Tibial nerve (tissue), 4 donors: ENCODE measurements at regions not wholly inside any gene's neighbourhood (a gene's known extent, or its start where the extent isn't known, plus 50 kb on each side); places are given as distances from the start of the nearest gene placed in this dataset.

Experiments
- DNase-seq, 2 donors: peaks; one replicate each; pipeline ENCODE4 v3.0.0-alpha.2; 2019; ENCODE audit warnings: low spot score in 2 of 2
- H3K27ac ChIP-seq, 4 donors: fragments of 200-600 bp; sonication (generic) in 3 of 4; one replicate each; pipeline ENCODE4 v1.5.1; 2017 to 2019; ENCODE audit warnings: mild to moderate bottlenecking in 1 of 4
- H3K27me3 ChIP-seq, 2 donors: fragments of 200-600 bp; sonication (generic) in 1 of 2; one replicate each; pipeline versions ENCODE4 v1.5.1 to v1.6.0; 2017 to 2019
- H3K36me3 ChIP-seq, 3 donors: fragments of 200-600 bp; sonication (generic); one replicate each; pipeline ENCODE4 v1.5.1; 2018 to 2019
- H3K4me1 ChIP-seq, 4 donors: fragments of 200-600 bp; sonication (generic) in 3 of 4; one replicate each; pipeline ENCODE4 v1.5.1; 2017 to 2019
- H3K4me3 ChIP-seq, 4 donors: fragments of 200-600 bp; sonication (generic) in 3 of 4; one replicate each; pipeline ENCODE4 v1.5.1; 2017 to 2019; ENCODE audit warnings: mild to moderate bottlenecking in 1 of 4, moderate library complexity in 1 of 4
- H3K9me3 ChIP-seq, 4 donors: fragments of 200-600 bp; sonication (generic) in 3 of 4; one replicate each; pipeline ENCODE4 v1.5.1; 2017 to 2019
- EP300 ChIP-seq, 2 donors: sonication (generic); formaldehyde crosslinking; IDR thresholded peaks; one replicate each; pipeline ENCODE4 v1.6.1; 2017; ENCODE audit warnings: antibody characterized with exemption in 2 of 2, mild to moderate bottlenecking in 1 of 2
- POLR2A ChIP-seq, 2 donors: fragments of 450-650 bp; IDR thresholded peaks; one replicate each; pipeline ENCODE4 v1.6.1; 2017; ENCODE audit warnings: antibody characterized with exemption in 2 of 2, mild to moderate bottlenecking in 2 of 2, moderate library complexity in 2 of 2
- WGBS, 2 donors: methylation state at CpG; one replicate each; pipeline ENCODE4 v1.1.5; 2018; 5-methylcytosine and 5-hydroxymethylcytosine counted together
- TF ChIP-seq, protein P1 (sequence below), 5 experiments: fragments of 200-600 bp in 3 of 5; fragments of 450-650 bp in 2 of 5; sonication (generic) in 3 of 5; IDR thresholded peaks; one replicate each; pipeline ENCODE4 v1.5.1; 2016 to 2019; ENCODE audit warnings: antibody characterized with exemption in 5 of 5, mild to moderate bottlenecking in 3 of 5, moderate library complexity in 2 of 5

DNA sequence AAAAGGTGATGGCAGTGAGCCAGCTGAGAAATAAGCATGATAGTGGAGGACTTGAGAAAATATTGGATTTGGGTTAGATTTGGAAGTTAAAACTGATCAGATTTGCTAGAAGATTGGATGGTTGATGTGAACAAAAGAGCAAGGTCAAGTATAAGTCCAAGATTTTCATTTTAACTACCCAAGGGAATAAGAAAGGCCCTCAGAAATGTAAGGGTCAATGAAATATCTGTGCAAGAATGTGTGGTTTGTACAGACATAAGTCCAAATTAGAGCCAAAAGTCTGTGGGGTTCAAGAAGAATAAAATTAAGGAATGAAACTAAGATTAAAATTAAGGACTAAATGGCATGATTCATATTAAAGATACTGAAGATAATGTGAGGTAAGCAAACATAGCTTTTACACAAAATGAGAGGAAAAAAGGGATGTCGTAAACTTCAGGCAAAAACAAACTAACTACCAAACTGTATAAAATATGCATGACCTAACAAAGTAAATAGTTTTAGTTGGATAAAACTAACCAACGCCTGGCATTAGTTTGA is 78.4 kb upstream of the CACNA2D1 start:
- H3K9me3 ChIP-seq: no peaks in the 10 kb centered on the region
- H3K27ac ChIP-seq: no peak overlapping the region
- H3K4me1 ChIP-seq: no peaks in the 10 kb centered on the region
- 34 to 40% methylated on average over 2 of the region's 2 CpGs for WGBS, 2 donors
- no peak overlapping the region for H3K4me3 ChIP-seq
- H3K27me3 ChIP-seq: no peaks in the 10 kb centered on the region
- H3K36me3 ChIP-seq: no peaks in the 10 kb centered on the region
- TF ChIP-seq POLR2A (IDR thresholded peaks at IDR 0.05): no peak
- TF ChIP-seq, protein P1, sequence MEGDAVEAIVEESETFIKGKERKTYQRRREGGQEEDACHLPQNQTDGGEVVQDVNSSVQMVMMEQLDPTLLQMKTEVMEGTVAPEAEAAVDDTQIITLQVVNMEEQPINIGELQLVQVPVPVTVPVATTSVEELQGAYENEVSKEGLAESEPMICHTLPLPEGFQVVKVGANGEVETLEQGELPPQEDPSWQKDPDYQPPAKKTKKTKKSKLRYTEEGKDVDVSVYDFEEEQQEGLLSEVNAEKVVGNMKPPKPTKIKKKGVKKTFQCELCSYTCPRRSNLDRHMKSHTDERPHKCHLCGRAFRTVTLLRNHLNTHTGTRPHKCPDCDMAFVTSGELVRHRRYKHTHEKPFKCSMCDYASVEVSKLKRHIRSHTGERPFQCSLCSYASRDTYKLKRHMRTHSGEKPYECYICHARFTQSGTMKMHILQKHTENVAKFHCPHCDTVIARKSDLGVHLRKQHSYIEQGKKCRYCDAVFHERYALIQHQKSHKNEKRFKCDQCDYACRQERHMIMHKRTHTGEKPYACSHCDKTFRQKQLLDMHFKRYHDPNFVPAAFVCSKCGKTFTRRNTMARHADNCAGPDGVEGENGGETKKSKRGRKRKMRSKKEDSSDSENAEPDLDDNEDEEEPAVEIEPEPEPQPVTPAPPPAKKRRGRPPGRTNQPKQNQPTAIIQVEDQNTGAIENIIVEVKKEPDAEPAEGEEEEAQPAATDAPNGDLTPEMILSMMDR (IDR thresholded peaks at IDR 0.05): no peak
- no peak for TF ChIP-seq EP300 (IDR thresholded peaks at IDR 0.05)
- DNase-seq: no peak

- Histone ChIP-seq H3K27ac (no peak overlapping the region), H3K9me3 (no peaks in the 10 kb centered on the region), H3K27me3 (no peaks in the 10 kb centered on the region), H3K4me3 (no peak overlapping the region), H3K36me3 (no peaks in the 10 kb centered on the region), H3K4me1 (no peaks in the 10 kb centered on the region)
- TF ChIP-seq, protein P1 (IDR thresholded peaks at IDR 0.05): no peak
- no peak for TF ChIP-seq EP300 (IDR thresholded peaks at IDR 0.05)
- TF ChIP-seq POLR2A (IDR thresholded peaks at IDR 0.05): no peak
- DNase-seq: no peak
- 92 to 95% methylated on average over 2 of the region's 2 CpGs for WGBS, 2 donors
These were observed 73.5 kb upstream of the CACNA2D1 start for GRCh38 chr7:82517050-82517449.

GRCh38 chr7:82511542-82511941 is 68.0 kb upstream of the CACNA2D1 start:
- Histone ChIP-seq H3K4me3 (no peak overlapping the region), H3K4me1 (no peaks in the 10 kb centered on the region), H3K27me3 (peaks cover 0 to 6% of the 10 kb centered on the region in 2 donors), H3K9me3 (no peaks in the 10 kb centered on the region), H3K36me3 (no peaks in the 10 kb centered on the region), H3K27ac (no peak overlapping the region)
- TF ChIP-seq POLR2A (IDR thresholded peaks at IDR 0.05): no peak
- no peak for TF ChIP-seq EP300 (IDR thresholded peaks at IDR 0.05)
- TF ChIP-seq, protein P1 (IDR thresholded peaks at IDR 0.05): no peak
- no peak for DNase-seq

DNA sequence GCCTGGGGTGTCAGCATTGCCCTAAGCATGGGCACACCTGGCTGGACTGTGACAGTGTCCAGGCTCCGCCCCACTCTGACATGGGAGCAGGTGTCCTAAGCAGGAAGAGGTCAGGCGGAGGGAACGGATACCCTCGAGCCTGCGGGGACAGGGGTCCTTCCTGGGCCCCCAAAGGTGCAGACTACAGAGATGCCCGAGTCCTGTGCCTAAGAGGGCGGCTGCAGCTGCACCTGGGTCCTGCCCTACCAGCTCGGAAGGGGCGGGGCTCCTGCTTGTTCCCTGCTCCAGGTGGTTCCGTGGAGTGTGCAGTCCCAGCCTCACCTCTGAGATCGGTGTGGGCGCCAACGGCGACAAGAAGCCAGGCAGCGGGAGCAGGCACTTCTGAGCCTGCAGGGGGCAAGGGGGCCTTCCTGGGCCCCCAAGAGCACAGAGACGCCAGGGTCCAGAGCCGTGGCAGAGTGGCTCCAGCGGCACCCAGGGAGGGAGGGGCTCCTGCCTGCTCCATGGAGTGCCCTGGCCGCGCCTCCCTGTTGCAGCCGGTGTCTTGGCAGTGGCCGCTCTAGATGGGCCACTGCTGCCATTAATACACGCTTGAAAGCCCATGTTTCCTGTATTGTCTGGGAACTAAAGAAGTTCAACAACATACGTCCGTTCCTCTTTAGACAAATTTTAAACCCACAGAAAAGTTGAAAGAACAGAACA is 64.5 kb upstream of the CACNA2D1 start:
- H3K27ac ChIP-seq: no peak overlapping the region
- H3K4me1 ChIP-seq: no peaks in the 10 kb centered on the region
- WGBS, 2 donors: 45 to 47% methylated on average over 14 to 20 of the region's 25 CpGs
- H3K36me3 ChIP-seq: no peaks in the 10 kb centered on the region
- H3K4me3 ChIP-seq: no peak overlapping the region
- TF ChIP-seq POLR2A (IDR thresholded peaks at IDR 0.05) (no peak), EP300 (IDR thresholded peaks at IDR 0.05) (no peak)
- TF ChIP-seq, protein P1 (IDR thresholded peaks at IDR 0.05): no peak
- no peak for DNase-seq
- H3K9me3 ChIP-seq: peaks cover 0 to 3% (median 0%) of the 10 kb centered on the region in 4 donors
- peaks cover 0 to 6% of the 10 kb centered on the region in 2 donors for H3K27me3 ChIP-seq

GRCh38 chr7:82507365-82507975 is 63.9 kb upstream of the CACNA2D1 start:
- Histone ChIP-seq H3K9me3 (peaks cover 0 to 3% (median 0%) of the 10 kb centered on the region in 4 donors), H3K4me3 (no peak overlapping the region), H3K36me3 (no peaks in the 10 kb centered on the region), H3K27me3 (peaks cover 0 to 6% of the 10 kb centered on the region in 2 donors), H3K4me1 (no peaks in the 10 kb centered on the region), H3K27ac (no peak overlapping the region)
- DNase-seq: no peak
- WGBS, 2 donors: 81 to 83% methylated on average over 13 of the region's 13 CpGs
- TF ChIP-seq EP300 (IDR thresholded peaks at IDR 0.05) (no peak), POLR2A (IDR thresholded peaks at IDR 0.05) (no peak)
- TF ChIP-seq, protein P1 (IDR thresholded peaks at IDR 0.05): no peak
